Hepatocyte (in vitro differentiated cells): ENCODE measurements at regions not wholly inside any gene's neighbourhood (a gene's known extent, or its start where the extent isn't known, plus 50 kb on each side); places are given as distances from the start of the nearest gene placed in this dataset.

Experiments
- DNase-seq: peaks from one replicate; pipeline ENCODE4 v3.0.0-alpha.2; 2016; ENCODE audit warnings: low spot score
- H2AFZ ChIP-seq: fragments of 200-600 bp; sonication (generic); 2 replicates; pipeline ENCODE4 v1.6.0; 2016; ENCODE audit warnings: antibody characterized with exemption, mild to moderate bottlenecking
- H3K27ac ChIP-seq: fragments of 200-600 bp; sonication (generic); 2 replicates; pipeline ENCODE4 v1.5.1; 2016; ENCODE audit warnings: mild to moderate bottlenecking
- H3K27me3 ChIP-seq: fragments of 200-600 bp; sonication (generic); 2 replicates; pipeline ENCODE4 v1.6.1; 2016
- H3K36me3 ChIP-seq: fragments of 200-600 bp; sonication (generic); replicated peaks from 2 replicates; pipeline ENCODE4 v1.5.1; 2016; ENCODE audit warnings: low read depth; ENCODE audit not compliant: insufficient read depth
- H3K4me1 ChIP-seq: fragments of 200-600 bp; sonication (generic); 2 replicates; pipeline ENCODE4 v1.5.1; 2016; ENCODE audit warnings: mild to moderate bottlenecking, moderate library complexity; ENCODE audit not compliant: insufficient read depth
- H3K4me2 ChIP-seq: fragments of 200-600 bp; sonication (generic); 2 replicates; pipeline ENCODE4 v1.6.0; 2016
- H3K4me3 ChIP-seq: fragments of 200-600 bp; sonication (generic); 2 replicates; pipeline ENCODE4 v1.5.1; 2016; ENCODE audit warnings: mild to moderate bottlenecking
- H3K79me2 ChIP-seq: fragments of 200-600 bp; sonication (generic); 2 replicates; pipeline ENCODE4 v1.6.0; 2017; ENCODE audit warnings: mild to moderate bottlenecking
- H3K9me2 ChIP-seq: fragments of 200-600 bp; sonication (generic); replicated peaks from 2 replicates; pipeline ENCODE4 v1.6.0; 2017; ENCODE audit warnings: mild to moderate bottlenecking; ENCODE audit not compliant: insufficient read depth
- H3K9me3 ChIP-seq: fragments of 200-600 bp; sonication (generic); 2 replicates; pipeline ENCODE4 v1.5.1; 2016; ENCODE audit warnings: low read depth, mild to moderate bottlenecking
- H4K20me1 ChIP-seq: fragments of 200-600 bp; sonication (generic); 2 replicates; pipeline ENCODE4 v1.6.0; 2016; ENCODE audit warnings: mild to moderate bottlenecking; ENCODE audit not compliant: insufficient read depth, poor library complexity, severe bottlenecking
- EZH2 ChIP-seq: fragments of 200-600 bp; sonication (generic); IDR thresholded peaks from 2 replicates; pipeline ENCODE4 v1.6.1; 2016; ENCODE audit warnings: antibody characterized with exemption, mild to moderate bottlenecking, borderline replicate concordance
- EZH2phosphoT487 ChIP-seq: fragments of 200-600 bp; sonication (generic); IDR thresholded peaks from one replicate; pipeline ENCODE4 v1.6.1; 2018; ENCODE audit warnings: antibody characterized with exemption, mild to moderate bottlenecking, low read depth, moderate library complexity; ENCODE audit not compliant: unreplicated experiment, severe bottlenecking
- WGBS: methylation state at CpG from one replicate; pipeline ENCODE4 v1.1.6; 2016; ENCODE audit warnings: low lambda C conversion rate; ENCODE audit errors: missing lambda C conversion rate; 5-methylcytosine and 5-hydroxymethylcytosine counted together
- TF ChIP-seq, protein P1 (sequence below): fragments of 200-600 bp; sonication (generic); IDR thresholded peaks from 2 replicates; pipeline ENCODE4 v1.5.1; 2016; ENCODE audit warnings: antibody characterized with exemption, mild to moderate bottlenecking; ENCODE audit not compliant: poor library complexity

DNA sequence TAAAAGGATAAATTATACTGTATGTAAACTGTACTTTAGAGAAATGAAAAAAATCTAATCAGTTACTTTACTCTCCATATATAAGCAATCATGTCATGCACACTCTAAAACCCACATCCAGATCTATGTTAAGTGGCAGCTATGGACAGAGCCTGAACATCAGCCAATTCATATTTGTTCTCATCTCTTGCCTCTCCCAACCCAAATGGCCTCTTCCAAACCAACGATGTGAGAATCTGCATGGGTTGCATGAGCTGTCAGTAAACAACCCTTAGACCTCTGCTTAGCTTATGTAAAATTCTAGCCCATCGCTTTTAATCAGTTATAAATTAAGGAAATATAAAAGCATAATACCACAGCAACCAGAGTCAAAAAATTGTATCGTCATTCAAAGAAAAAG is 288.7 kb upstream of the INTU start:
- H3K27me3 ChIP-seq, result no peaks in the 10 kb centered on the region
- H3K4me2 ChIP-seq, result no peak overlapping the region
- TF ChIP-seq EZH2phosphoT487 (no peak), EZH2 (no peak)
- TF ChIP-seq, protein P1, sequence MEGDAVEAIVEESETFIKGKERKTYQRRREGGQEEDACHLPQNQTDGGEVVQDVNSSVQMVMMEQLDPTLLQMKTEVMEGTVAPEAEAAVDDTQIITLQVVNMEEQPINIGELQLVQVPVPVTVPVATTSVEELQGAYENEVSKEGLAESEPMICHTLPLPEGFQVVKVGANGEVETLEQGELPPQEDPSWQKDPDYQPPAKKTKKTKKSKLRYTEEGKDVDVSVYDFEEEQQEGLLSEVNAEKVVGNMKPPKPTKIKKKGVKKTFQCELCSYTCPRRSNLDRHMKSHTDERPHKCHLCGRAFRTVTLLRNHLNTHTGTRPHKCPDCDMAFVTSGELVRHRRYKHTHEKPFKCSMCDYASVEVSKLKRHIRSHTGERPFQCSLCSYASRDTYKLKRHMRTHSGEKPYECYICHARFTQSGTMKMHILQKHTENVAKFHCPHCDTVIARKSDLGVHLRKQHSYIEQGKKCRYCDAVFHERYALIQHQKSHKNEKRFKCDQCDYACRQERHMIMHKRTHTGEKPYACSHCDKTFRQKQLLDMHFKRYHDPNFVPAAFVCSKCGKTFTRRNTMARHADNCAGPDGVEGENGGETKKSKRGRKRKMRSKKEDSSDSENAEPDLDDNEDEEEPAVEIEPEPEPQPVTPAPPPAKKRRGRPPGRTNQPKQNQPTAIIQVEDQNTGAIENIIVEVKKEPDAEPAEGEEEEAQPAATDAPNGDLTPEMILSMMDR, result no peak
- DNase-seq, result no peak
- H3K4me3 ChIP-seq, result no peak overlapping the region
- no peaks in the 10 kb centered on the region for H4K20me1 ChIP-seq
- no peak overlapping the region for H3K27ac ChIP-seq
- H3K79me2 ChIP-seq, result no peaks in the 10 kb centered on the region
- H3K4me1 ChIP-seq, result no peaks in the 10 kb centered on the region
- whole genome bisulfite sequencing, result 90% methylated on average over 3 of the region's 3 CpGs
- no peaks in the 10 kb centered on the region for H3K36me3 ChIP-seq
- H3K9me3 ChIP-seq, result no peaks in the 10 kb centered on the region
- H2AFZ ChIP-seq, result no peak overlapping the region
- no peaks in the 10 kb centered on the region for H3K9me2 ChIP-seq

DNA sequence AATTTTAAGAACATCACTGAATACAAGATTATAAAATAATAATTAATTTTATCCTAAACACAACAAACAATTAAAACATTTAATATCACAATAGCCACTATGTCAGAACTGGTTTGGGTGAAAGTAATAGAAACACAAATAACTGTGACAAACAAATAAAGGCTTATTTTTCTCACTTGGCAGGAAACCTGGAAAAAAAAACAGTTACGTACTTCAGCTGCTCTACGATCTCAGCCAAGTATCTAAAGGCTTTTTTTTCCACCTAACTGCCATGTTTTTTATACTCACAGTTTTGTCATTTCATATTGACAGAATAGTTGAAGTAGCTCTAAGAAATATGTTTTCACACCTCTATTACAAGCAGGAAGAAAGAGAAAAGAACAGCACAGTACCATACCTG is 284.8 kb upstream of the INTU start:
- Histone ChIP-seq H3K9me2 (no peaks in the 10 kb centered on the region), H3K79me2 (no peaks in the 10 kb centered on the region), H2AFZ (no peak overlapping the region), H3K9me3 (no peaks in the 10 kb centered on the region), H3K4me2 (no peak overlapping the region), H3K4me1 (no peaks in the 10 kb centered on the region), H3K27ac (no peak overlapping the region), H3K27me3 (no peaks in the 10 kb centered on the region), H4K20me1 (no peaks in the 10 kb centered on the region), H3K4me3 (no peak overlapping the region), H3K36me3 (no peaks in the 10 kb centered on the region)
- no peak for DNase-seq
- 87% methylated on average over 2 of the region's 2 CpGs for WGBS
- TF ChIP-seq EZH2phosphoT487, result no peak
- no peak for TF ChIP-seq EZH2
- TF ChIP-seq, protein P1, result no peak

DNA sequence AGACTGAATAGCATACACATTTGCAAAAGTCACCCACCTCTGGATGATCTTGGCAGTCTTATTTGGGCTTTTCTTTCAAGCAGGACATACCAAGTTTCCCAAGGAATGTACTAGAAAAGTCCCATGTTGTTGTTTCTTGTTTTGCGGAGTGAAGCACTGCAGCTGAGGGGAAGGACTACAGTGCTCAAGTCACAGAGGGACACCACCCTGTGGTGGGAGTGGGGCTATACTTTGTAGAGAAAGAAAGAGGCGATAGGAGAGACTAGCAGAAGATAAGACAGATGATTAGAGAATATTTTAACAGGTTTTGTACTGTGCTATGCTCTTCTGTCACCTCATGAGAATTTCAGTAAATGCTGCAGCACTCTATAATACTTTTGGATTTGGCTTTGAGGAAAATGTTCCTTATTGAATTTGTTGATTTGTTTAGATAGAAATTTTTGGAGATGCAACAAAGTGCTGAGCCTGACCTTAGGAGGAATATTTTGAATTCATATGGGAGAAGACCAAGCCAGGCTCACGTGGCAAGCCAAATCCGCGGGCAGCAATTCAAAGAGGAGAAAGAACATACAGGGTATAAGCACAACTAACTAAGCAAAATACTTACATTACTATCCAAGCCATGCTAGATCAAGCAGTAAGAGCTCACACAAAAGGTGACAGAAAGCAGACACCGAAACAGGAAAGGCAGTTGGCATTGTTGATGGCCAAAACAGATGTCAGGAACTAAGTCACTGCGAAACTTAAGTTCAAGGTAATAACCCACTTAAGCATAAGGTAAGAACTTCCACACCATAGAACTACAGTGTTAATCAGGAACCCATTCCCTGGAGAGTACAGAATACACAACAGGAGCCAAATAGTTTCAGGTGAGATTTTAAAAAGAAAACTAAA is 280.3 kb upstream of the INTU start:
- TF ChIP-seq EZH2phosphoT487 (no peak), EZH2 (no peak)
- TF ChIP-seq, protein P1, result no peak
- Histone ChIP-seq H3K4me3 (no peak overlapping the region), H3K36me3 (no peaks in the 10 kb centered on the region), H2AFZ (no peak overlapping the region), H3K4me1 (no peaks in the 10 kb centered on the region), H3K27me3 (no peaks in the 10 kb centered on the region), H3K9me3 (no peaks in the 10 kb centered on the region), H3K79me2 (no peaks in the 10 kb centered on the region), H4K20me1 (no peaks in the 10 kb centered on the region), H3K4me2 (no peak overlapping the region), H3K27ac (no peak overlapping the region), H3K9me2 (no peaks in the 10 kb centered on the region)
- 81% methylated on average over 7 of the region's 7 CpGs for WGBS
- no peak for DNase-seq
